Mesenchymal stem cell (in vitro differentiated cells and primary cell): ENCODE measurements at regions not wholly inside any gene's neighbourhood (a gene's known extent, or its start where the extent isn't known, plus 50 kb on each side); places are given as distances from the start of the nearest gene placed in this dataset.

ENCODE experiments used
- DNase-seq: peaks from one replicate; pipeline ENCODE4 v3.0.0-alpha.2; 2013
- H2AFZ ChIP-seq: one replicate; pipeline ENCODE4 v1.6.1; 2013; ENCODE audit warnings: low read depth, mild to moderate bottlenecking, control low read depth, inconsistent platforms, low read length, moderate library complexity
- H2AK5ac ChIP-seq: 2 replicates; pipeline ENCODE4 v1.6.1; 2013; ENCODE audit warnings: low read length, moderate library complexity, mild to moderate bottlenecking, inconsistent platforms; ENCODE audit not compliant: severe bottlenecking
- H2BK120ac ChIP-seq: one replicate; pipeline ENCODE4 v1.6.1; 2013; ENCODE audit warnings: low read depth, mild to moderate bottlenecking, inconsistent platforms, low read length, moderate library complexity
- H2BK12ac ChIP-seq, 2 experiments: one replicate each; pipeline ENCODE4 v1.6.1; 2013; ENCODE audit warnings: inconsistent platforms in 2 of 2, low read length in 2 of 2, mild to moderate bottlenecking in 2 of 2, moderate library complexity in 2 of 2, control low read depth in 1 of 2
- H2BK15ac ChIP-seq: one replicate; pipeline ENCODE4 v1.6.1; 2013; ENCODE audit warnings: mild to moderate bottlenecking, low read depth, inconsistent platforms; ENCODE audit not compliant: poor library complexity, severe bottlenecking
- H2BK5ac ChIP-seq: 2 replicates; pipeline ENCODE4 v1.6.1; 2013; ENCODE audit warnings: low read depth, mild to moderate bottlenecking, low read length, control low read depth, inconsistent platforms; ENCODE audit not compliant: poor library complexity, severe bottlenecking
- H3K14ac ChIP-seq, 2 experiments: one replicate each; pipeline ENCODE4 v1.6.1; 2013; ENCODE audit warnings: inconsistent platforms in 2 of 2, low read length in 2 of 2, control low read depth in 1 of 2, mild to moderate bottlenecking in 1 of 2, moderate library complexity in 1 of 2
- H3K18ac ChIP-seq, 2 experiments: one replicate each; pipeline ENCODE4 v1.6.1; 2013; ENCODE audit warnings: inconsistent platforms in 2 of 2, low read length in 2 of 2, control low read depth in 1 of 2, low read depth in 1 of 2, mild to moderate bottlenecking in 1 of 2
- H3K23ac ChIP-seq, 2 experiments: one replicate each; pipeline ENCODE4 v1.6.1; 2013; ENCODE audit warnings: inconsistent platforms in 2 of 2, low read length in 2 of 2, mild to moderate bottlenecking in 2 of 2, moderate library complexity in 2 of 2, control low read depth in 1 of 2
- H3K27ac ChIP-seq: 2 replicates; pipeline ENCODE4 v1.5.1; 2013; ENCODE audit warnings: mild to moderate bottlenecking, moderate library complexity, low read length, control low read depth, inconsistent platforms; ENCODE audit not compliant: poor library complexity, severe bottlenecking
- H3K27me3 ChIP-seq, 2 experiments: 2 replicates each; pipeline versions ENCODE4 v1.6.1 to v1.7.0; 2013; ENCODE audit warnings: low read length in 2 of 2, mild to moderate bottlenecking in 2 of 2, moderate library complexity in 2 of 2, control low read depth in 1 of 2, inconsistent platforms in 1 of 2; ENCODE audit not compliant: control insufficient read depth in 1 of 2, insufficient read depth in 1 of 2
- H3K36me3 ChIP-seq, 2 experiments: 2 replicates each; pipeline versions ENCODE4 v1.6.1 to v1.7.0; 2013; ENCODE audit warnings: low read length in 2 of 2, control low read depth in 1 of 2, inconsistent platforms in 1 of 2, low read depth in 1 of 2, mild to moderate bottlenecking in 1 of 2; ENCODE audit not compliant: insufficient read depth in 2 of 2, control insufficient read depth in 1 of 2
- H3K4ac ChIP-seq, 2 experiments: one replicate each; pipeline ENCODE4 v1.6.1; 2013; ENCODE audit warnings: inconsistent platforms in 2 of 2, low read length in 2 of 2, mild to moderate bottlenecking in 2 of 2, moderate library complexity in 2 of 2, control low read depth in 1 of 2, low read depth in 1 of 2
- H3K4me1 ChIP-seq: 2 replicates; pipeline ENCODE4 v1.6.1; 2013; ENCODE audit warnings: low read depth, low read length, control low read depth; ENCODE audit not compliant: control insufficient read depth, insufficient read depth
- H3K4me2 ChIP-seq: 2 replicates; pipeline ENCODE4 v1.6.1; 2013; ENCODE audit warnings: low read length, mild to moderate bottlenecking, inconsistent platforms; ENCODE audit not compliant: poor library complexity, severe bottlenecking
- H3K4me3 ChIP-seq, 2 experiments: 2 replicates each; pipeline versions ENCODE4 v1.5.1 to v1.7.0; 2013; ENCODE audit warnings: low read length in 2 of 2, mild to moderate bottlenecking in 2 of 2, control low read depth in 1 of 2, low read depth in 1 of 2; ENCODE audit not compliant: insufficient read depth in 1 of 2
- H3K79me1 ChIP-seq: replicated peaks from 2 replicates; pipeline ENCODE4 v1.6.1; 2013; ENCODE audit warnings: mild to moderate bottlenecking, control low read depth, low read length, inconsistent platforms; ENCODE audit not compliant: poor library complexity, severe bottlenecking
- H3K9ac ChIP-seq: 2 replicates; pipeline ENCODE4 v1.7.0; 2013; ENCODE audit warnings: mild to moderate bottlenecking, low read length, moderate library complexity
- H3K9me3 ChIP-seq: 2 replicates; pipeline ENCODE4 v1.7.0; 2013; ENCODE audit warnings: mild to moderate bottlenecking, low read length; ENCODE audit not compliant: control insufficient read depth
- H4K8ac ChIP-seq: one replicate; pipeline ENCODE4 v1.6.1; 2013; ENCODE audit warnings: inconsistent platforms, mild to moderate bottlenecking, low read length, moderate library complexity
- H4K91ac ChIP-seq: one replicate; pipeline ENCODE4 v1.6.1; 2013; ENCODE audit warnings: mild to moderate bottlenecking, low read length, inconsistent platforms
- WGBS: methylation state at CpG from one replicate; pipeline ENCODE4 v1.1.7; 2013; ENCODE audit warnings: mixed read lengths; 5-methylcytosine and 5-hydroxymethylcytosine counted together

GRCh38 chr21:22791376-22791775 lies 1793.2 kb downstream of the NCAM2 start:
- Histone ChIP-seq H3K4ac (no peak overlapping the region), H3K27ac (no peak overlapping the region), H2BK12ac (no peak overlapping the region), H2BK15ac (no peak overlapping the region), H3K27me3 (no peaks in the 10 kb centered on the region), H3K9me3 (no peaks in the 10 kb centered on the region), H4K8ac (no peak overlapping the region), H3K14ac (no peak overlapping the region), H2BK120ac (no peak overlapping the region), H2BK5ac (no peak overlapping the region), H3K79me1 (no peaks in the 10 kb centered on the region), H2AFZ (no peak overlapping the region), H3K18ac (no peak overlapping the region), H3K4me3 (no peak overlapping the region), H4K91ac (no peak overlapping the region), H3K9ac (no peak overlapping the region), H3K4me2 (no peak overlapping the region), H3K36me3 (no peaks in the 10 kb centered on the region), H3K23ac (no peak overlapping the region), H2AK5ac (no peak overlapping the region), H3K4me1 (no peaks in the 10 kb centered on the region)
- no CpG with 5 or more reads among the region's 2 CpGs for WGBS
- no peak for DNase-seq

- Histone ChIP-seq H3K4ac (no peak overlapping the region), H3K23ac (no peak overlapping the region), H3K14ac (no peak overlapping the region), H2AFZ (no peak overlapping the region), H2BK15ac (no peak overlapping the region), H3K36me3 (no peaks in the 10 kb centered on the region), H3K79me1 (no peaks in the 10 kb centered on the region), H3K4me2 (no peak overlapping the region), H3K27ac (no peak overlapping the region), H2BK12ac (no peak overlapping the region), H4K91ac (no peak overlapping the region), H2BK120ac (no peak overlapping the region), H2AK5ac (no peak overlapping the region), H3K18ac (no peak overlapping the region), H3K4me1 (no peaks in the 10 kb centered on the region), H3K9ac (no peak overlapping the region), H2BK5ac (no peak overlapping the region), H3K27me3 (no peaks in the 10 kb centered on the region), H3K9me3 (no peaks in the 10 kb centered on the region), H4K8ac (no peak overlapping the region), H3K4me3 (no peak overlapping the region)
- WGBS, result 0% methylated on average over 1 of the region's 3 CpGs
- DNase-seq, result peak; percentile 34
Observed at GRCh38 chr21:22791986-22792560, 1793.9 kb downstream of the NCAM2 start.

GRCh38 chr21:22795091-22795490 lies 1796.9 kb downstream of the NCAM2 start:
- Histone ChIP-seq H2BK120ac (no peak overlapping the region), H3K23ac (no peak overlapping the region), H3K4me3 (no peak overlapping the region), H2AK5ac (no peak overlapping the region), H3K4me2 (no peak overlapping the region), H4K91ac (no peak overlapping the region), H3K14ac (no peak overlapping the region), H2BK5ac (no peak overlapping the region), H3K18ac (no peak overlapping the region), H3K79me1 (no peaks in the 10 kb centered on the region), H3K4ac (no peak overlapping the region), H2AFZ (no peak overlapping the region), H3K4me1 (no peaks in the 10 kb centered on the region), H3K9ac (no peak overlapping the region), H3K36me3 (no peaks in the 10 kb centered on the region), H3K9me3 (no peaks in the 10 kb centered on the region), H3K27ac (no peak overlapping the region), H2BK15ac (no peak overlapping the region), H2BK12ac (no peak overlapping the region), H4K8ac (no peak overlapping the region), H3K27me3 (no peaks in the 10 kb centered on the region)
- no CpG with 5 or more reads among the region's 2 CpGs for WGBS
- no peak for DNase-seq

- H4K8ac ChIP-seq, result no peak overlapping the region
- no peak overlapping the region for H2BK15ac ChIP-seq
- no peak overlapping the region for H3K18ac ChIP-seq
- no peak overlapping the region for H3K27ac ChIP-seq
- no peak overlapping the region for H3K9ac ChIP-seq
- DNase-seq, result no peak
- WGBS, result 50% methylated on average over 4 of the region's 4 CpGs
- no peak overlapping the region for H3K14ac ChIP-seq
- no peaks in the 10 kb centered on the region for H3K9me3 ChIP-seq
- no peak overlapping the region for H3K4ac ChIP-seq
- H2BK5ac ChIP-seq, result no peak overlapping the region
- no peak overlapping the region for H2AK5ac ChIP-seq
- no peaks in the 10 kb centered on the region for H3K36me3 ChIP-seq
- H3K23ac ChIP-seq, result no peak overlapping the region
- H3K4me1 ChIP-seq, result no peaks in the 10 kb centered on the region
- H2BK12ac ChIP-seq, result no peak overlapping the region
- no peaks in the 10 kb centered on the region for H3K79me1 ChIP-seq
- no peak overlapping the region for H2BK120ac ChIP-seq
- H3K4me2 ChIP-seq, result no peak overlapping the region
- no peak overlapping the region for H4K91ac ChIP-seq
- peak overlapping the region in 1 of 2 experiments; percentile 67 for H3K4me3 ChIP-seq
- H2AFZ ChIP-seq, result no peak overlapping the region
- no peaks in the 10 kb centered on the region for H3K27me3 ChIP-seq
Observed at GRCh38 chr21:22795644-22796043, 1797.4 kb downstream of the NCAM2 start.
